NCI-H2081 treated with DMSO at 0.1 percent for 48 hours (cell line): ENCODE measurements at regions not wholly inside any gene's neighbourhood (a gene's known extent, or its start where the extent isn't known, plus 50 kb on each side); places are given as distances from the start of the nearest gene placed in this dataset.

Experiments
- DNase-seq: peaks from one replicate; lab custom pipeline; 2025; lab: John Stamatoyannopoulos, UW

GRCh38 chr1:87820668-87821334, 492.1 kb downstream of the LMO4 start:
- DNase-seq = no peak

DNA sequence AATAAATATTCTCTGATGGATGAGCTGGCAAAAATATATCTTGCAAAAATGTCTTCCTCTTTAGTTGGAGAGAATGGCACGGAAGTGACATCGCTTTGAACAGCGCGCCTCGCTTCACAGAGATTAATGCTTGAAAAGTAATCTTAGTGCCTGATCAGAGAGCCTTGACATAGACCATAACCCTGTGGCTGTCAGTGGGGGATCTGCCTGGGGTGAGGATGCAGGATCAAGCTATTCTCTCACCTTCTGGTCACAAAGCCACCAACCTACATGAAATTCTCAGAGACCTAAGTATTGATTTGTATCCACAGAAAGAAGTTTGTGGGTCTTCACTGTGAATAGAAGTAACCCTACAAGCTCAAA, 492.6 kb downstream of the LMO4 start:
- no peak for DNase-seq

GRCh38 chr1:87826681-87827251, 498.1 kb downstream of the LMO4 start:
- no peak for DNase-seq

DNA sequence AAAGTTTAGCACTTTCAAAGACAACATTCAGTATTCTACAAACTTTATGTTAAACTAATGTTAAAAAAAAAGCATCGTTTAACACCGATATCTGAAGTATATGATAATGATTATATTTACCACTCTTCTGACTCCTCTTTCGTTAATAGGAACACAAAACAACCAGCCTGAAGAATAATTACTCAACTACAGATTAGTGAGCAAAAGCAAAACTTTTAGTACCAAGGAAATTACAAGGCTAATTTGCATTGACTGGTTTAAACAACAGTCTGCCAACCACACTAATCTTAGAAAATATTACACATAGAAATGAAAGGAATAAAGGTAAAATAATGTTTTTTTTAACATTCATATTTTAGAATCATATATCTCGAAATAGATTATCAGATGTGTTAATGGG, 500.7 kb downstream of the LMO4 start:
- no peak for DNase-seq

- DNase-seq = no peak
Observed at GRCh38 chr1:87830432-87830978, 501.8 kb downstream of the LMO4 start.

DNA sequence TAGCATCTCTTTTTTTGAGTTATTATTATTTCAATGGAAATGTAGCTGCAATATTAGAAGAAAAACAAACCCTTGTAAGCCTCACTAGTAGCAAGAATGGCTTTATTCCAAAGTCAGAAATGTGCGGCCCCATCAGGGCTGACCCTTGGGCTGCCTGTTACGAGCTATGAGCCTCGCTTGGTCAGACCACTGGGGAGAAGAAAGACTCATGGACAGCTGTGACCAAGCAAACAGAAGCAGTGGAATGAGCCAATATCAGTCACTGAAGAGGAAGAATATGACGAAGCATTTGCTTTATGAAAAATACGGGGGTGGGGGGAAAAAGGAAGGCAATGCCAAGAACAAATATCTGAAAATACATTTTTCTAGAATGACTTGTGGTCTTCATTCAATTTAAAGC, 504.5 kb downstream of the LMO4 start:
- no peak for DNase-seq

DNA sequence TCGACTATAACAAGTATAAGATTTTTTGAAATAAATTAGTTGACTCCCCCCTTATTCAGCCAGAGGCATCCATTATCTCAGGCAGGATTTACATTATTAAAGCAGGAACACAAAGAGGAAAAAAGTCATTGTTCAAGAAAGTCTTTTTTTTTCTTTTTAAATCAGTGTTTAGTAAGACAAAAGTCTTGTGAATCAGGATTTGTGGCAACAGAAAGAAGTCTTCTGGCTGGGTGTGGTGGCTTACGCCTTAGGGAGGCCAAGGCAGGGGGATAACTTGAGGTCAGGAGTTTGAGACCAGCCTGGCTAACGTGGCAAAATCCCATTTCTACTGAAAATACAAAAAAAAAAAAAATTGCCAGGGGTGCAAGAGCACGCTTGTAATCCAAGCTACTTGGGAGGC, 505.5 kb downstream of the LMO4 start:
- DNase-seq = no peak

DNA sequence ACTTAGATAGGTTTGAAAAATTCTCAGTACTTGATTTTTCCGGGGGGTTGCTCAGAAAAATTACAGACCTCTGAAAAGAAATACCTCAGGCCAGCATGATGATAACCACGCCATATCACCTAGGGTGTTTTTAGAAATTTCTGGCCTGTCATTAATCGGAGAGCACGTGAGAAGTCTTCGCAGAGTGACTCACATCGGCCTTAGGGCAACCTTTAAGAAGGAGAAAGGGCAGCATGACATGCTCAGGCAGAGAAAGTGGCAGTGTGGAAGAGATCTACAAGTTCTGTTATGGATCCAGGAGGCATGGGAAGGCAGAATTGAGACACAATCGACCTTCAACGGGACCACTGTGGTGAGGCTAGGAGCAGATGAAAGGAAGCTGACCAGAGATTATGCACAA, 506.3 kb downstream of the LMO4 start:
- no peak for DNase-seq

DNA sequence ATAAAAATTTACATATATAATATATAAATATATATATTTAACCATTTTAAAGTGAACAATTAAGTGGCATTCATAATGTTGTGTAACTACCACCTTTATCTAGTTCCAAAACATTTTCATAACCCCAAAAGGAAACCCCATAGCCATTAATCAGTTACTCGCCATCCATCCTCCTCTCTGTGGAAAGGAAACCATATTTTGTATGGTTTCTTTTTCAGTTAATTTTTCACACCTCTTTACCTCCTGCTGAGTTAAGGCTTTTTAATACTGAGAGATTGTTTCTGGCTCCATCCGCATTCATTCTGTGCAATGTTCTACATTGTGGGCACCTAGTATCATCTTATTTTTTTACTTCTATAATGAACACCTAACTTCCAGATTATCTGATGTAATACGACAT, 512.1 kb downstream of the LMO4 start:
- no peak for DNase-seq

GRCh38 chr1:87841332-87841731, 512.7 kb downstream of the LMO4 start:
- DNase-seq = no peak

- no peak for DNase-seq
Observed at GRCh38 chr1:87842156-87842555, 513.5 kb downstream of the LMO4 start.

- DNase-seq = no peak
Observed at GRCh38 chr1:87844251-87844650, 515.6 kb downstream of the LMO4 start.

DNA sequence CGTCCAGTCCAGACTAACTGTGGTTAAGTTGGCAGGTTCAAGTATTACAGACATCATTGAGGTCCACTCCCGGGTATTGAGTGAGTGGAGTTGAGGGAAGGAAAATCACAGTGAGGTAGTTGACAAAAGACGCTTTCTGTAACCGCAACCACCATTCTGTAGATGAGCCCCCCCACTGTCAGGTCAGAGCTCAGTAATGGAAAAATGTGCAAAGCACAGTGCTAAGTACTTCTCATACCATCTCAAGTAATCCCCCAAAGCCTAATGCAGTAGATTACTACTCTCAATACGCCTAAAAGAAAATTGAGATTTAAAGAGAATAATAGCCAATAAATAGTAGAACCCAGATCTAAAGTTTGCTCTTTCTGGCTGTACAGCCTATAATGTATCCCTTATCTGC, 522.8 kb downstream of the LMO4 start:
- no peak for DNase-seq

DNA sequence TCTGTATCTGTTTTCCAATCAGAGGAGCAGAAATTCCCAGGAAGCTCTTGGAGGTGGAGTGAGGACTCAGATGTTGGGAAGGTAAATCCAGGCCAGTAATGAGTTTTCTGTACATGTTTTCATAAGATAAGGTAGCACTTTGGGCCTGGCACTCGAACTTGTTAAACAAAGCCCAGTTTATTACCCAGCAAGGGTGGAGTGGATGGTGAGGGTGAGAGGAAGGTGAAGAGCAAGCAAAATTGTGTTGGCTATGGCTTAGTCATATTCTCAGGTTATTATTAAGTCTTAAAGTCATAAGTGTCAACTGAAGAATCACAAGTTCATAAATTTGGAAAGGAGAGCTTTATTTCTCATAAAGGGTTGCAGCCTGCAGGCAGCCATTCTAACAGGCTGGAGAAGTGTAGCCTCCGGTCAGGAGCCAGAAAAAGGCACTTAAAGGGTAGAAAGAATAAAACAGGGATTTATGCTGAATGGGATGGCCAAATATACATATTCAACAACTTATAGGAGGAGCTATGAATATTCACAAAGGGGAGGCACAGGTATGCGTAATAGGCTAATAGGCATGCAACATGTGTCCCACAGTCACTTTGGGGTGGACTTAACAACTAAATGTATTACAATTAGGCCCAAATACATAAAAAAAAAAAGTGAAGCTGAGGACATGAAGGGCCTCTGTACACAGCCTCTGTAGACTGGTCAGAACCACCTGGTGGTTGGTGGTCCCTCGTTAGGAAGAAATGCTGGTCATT, 523.9 kb downstream of the LMO4 start:
- no peak for DNase-seq

- DNase-seq = no peak
Observed at GRCh38 chr1:87853576-87854351, 525.1 kb downstream of the LMO4 start.

GRCh38 chr1:87863317-87863716, 534.6 kb downstream of the LMO4 start:
- no peak for DNase-seq

GRCh38 chr1:87864676-87865075, 536.0 kb downstream of the LMO4 start:
- no peak for DNase-seq

GRCh38 chr1:87866416-87866815, 537.7 kb downstream of the LMO4 start:
- DNase-seq = no peak

DNA sequence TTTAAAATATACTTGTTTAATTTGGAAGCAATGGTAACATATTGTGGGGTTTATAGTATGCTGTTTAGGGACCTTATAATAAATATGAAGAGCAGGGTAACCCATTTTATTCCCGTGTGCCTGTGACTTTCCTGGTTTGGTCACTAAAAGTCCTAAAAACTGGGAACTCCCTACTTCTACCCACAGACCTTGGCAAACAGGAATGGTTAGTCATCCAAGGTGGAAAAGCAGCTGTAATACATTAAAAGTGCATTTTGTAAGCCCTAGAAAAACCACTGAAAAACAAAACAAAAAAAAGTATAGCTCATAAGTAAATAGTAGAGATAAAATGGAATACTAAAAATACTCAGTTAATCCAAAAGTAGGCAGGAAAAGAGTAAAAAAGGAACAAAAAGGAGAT, 538.9 kb downstream of the LMO4 start:
- no peak for DNase-seq

DNA sequence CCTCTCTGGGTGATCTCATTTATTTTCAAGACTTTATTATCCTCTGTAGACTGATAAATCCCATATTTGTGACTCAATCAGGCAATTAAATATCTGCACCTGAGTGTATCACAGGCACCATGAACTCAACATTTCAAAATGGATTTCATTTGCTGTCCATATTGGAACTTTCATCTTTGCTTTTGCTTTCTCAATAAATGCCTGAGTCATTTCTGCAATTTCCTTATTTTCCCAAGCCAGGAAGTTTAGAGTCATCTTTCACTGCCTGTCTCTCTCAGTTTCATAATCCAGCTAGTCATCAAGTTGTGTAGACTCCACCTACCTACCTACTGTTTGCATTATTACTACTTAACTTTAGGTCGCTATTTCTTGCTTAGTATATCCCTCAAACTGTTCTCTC, 540.9 kb downstream of the LMO4 start:
- no peak for DNase-seq

DNA sequence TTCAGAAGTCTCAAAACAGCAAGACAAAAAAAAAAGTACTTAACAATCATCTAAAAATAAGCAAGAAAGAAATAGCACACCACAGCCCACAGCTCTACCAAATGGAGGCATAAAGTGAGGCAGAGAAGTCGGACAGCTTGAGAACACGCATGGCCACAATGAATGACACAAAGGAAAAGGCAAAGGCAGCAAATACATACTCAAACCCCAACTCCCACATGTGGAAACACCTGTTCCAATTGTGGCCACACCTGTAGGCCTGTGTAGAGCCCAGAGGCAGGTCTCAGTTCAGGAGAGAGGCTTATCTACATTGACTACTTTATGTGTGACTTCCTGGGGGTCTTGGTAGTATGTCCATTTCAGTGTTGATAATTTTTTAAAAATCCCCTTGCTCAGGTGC, 543.5 kb downstream of the LMO4 start:
- no peak for DNase-seq

DNA sequence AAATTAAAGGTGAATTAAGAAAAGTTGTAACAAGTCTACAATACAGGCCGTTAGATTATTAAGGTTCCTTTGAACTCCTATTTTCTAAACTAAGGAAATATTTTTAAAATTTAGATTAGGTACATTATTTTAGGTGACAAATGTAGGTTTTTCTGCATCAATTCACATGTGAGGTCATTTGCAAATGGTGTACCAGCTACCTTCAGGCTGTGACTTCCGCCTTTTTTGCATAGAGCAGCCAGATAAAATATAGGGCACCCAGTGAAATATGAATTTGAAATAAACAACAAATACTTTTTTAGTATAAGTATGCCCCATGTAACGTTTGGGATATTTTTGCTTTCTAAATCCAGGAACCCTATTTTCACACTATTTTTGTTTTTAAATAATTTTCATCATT, 544.0 kb downstream of the LMO4 start:
- no peak for DNase-seq

DNA sequence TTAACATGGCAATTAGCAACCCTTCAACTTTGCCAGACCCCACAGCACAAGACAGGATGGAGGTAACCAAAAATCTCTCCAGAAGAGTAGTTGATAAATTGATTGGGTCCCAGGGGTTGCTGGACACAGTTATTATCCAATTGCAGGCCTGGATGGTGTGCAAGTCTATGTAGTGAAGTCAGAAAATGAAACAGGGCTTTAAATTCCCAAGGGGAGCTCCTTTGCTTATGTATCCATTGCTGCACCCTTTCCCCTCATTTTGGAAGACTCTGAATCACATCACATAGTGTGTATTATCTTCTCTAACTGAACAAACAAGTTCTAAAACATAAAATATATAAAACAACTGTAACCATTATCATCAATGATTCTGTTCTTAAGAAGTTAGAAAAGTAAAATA, 550.2 kb downstream of the LMO4 start:
- no peak for DNase-seq
